ENCODE measurements at regions not wholly inside any gene's neighbourhood (a gene's known extent, or its start where the extent isn't known, plus 50 kb on each side); places are given as distances from the start of the nearest gene placed in this dataset.

- H3K9me3 ChIP-seq: no peaks in the 10 kb centered on the region
- no peaks in the 10 kb centered on the region for H3K36me3 ChIP-seq
- peaks cover 14% of the 10 kb centered on the region for H3K27me3 ChIP-seq (ENCODE audit: low read depth)
- no peak for TF ChIP-seq CTCF (IDR thresholded peaks at IDR 0.05)
- ATAC-seq: no peak
- no peak for DNase-seq
- intact Hi-C loops (cut with DNase I): no loop called here
- H3K27ac ChIP-seq: no peak overlapping the region
- H3K4me1 ChIP-seq: no peaks in the 10 kb centered on the region
- no peak overlapping the region for H3K4me3 ChIP-seq
Measured at GRCh38 chr1:37244815-37245214, 210.5 kb upstream of the GRIK3 start.

GRCh38 chr1:37246631-37247030 is 212.3 kb upstream of the GRIK3 start:
- DNase-seq (no peak), ATAC-seq (no peak)
- H3K27ac ChIP-seq: no peak overlapping the region
- peaks cover 14% of the 10 kb centered on the region for H3K27me3 ChIP-seq (ENCODE audit: low read depth)
- no peaks in the 10 kb centered on the region for H3K9me3 ChIP-seq
- intact Hi-C loops (cut with DNase I): no loop called here
- no peak for TF ChIP-seq CTCF (IDR thresholded peaks at IDR 0.05)
- H3K4me3 ChIP-seq: no peak overlapping the region
- no peaks in the 10 kb centered on the region for H3K4me1 ChIP-seq
- H3K36me3 ChIP-seq: no peaks in the 10 kb centered on the region

- Histone ChIP-seq H3K27ac (no peak overlapping the region), H3K36me3 (no peaks in the 10 kb centered on the region), H3K27me3 (ENCODE audit: low read depth) (peaks cover 30% of the 10 kb centered on the region), H3K9me3 (no peaks in the 10 kb centered on the region), H3K4me3 (no peak overlapping the region), H3K4me1 (no peaks in the 10 kb centered on the region)
- intact Hi-C loops (cut with DNase I): no loop called here
- ATAC-seq: no peak
- no peak for DNase-seq
- TF ChIP-seq CTCF (IDR thresholded peaks at IDR 0.05): no peak
Measured at GRCh38 chr1:37250371-37250770, 216.1 kb upstream of the GRIK3 start.

- no peak for DNase-seq
- Histone ChIP-seq H3K4me1 (no peaks in the 10 kb centered on the region), H3K36me3 (no peaks in the 10 kb centered on the region), H3K4me3 (no peak overlapping the region), H3K27ac (no peak overlapping the region), H3K27me3 (ENCODE audit: low read depth) (peaks cover 54% of the 10 kb centered on the region), H3K9me3 (no peaks in the 10 kb centered on the region)
- intact Hi-C loops (cut with DNase I): no loop called here
- TF ChIP-seq CTCF (IDR thresholded peaks at IDR 0.05): no peak
- ATAC-seq: no peak
Measured at GRCh38 chr1:37255136-37255795, 219.1 kb upstream of the ZC3H12A start.

GRCh38 chr1:37255868-37256267 is 218.5 kb upstream of the ZC3H12A start:
- Histone ChIP-seq H3K36me3 (no peaks in the 10 kb centered on the region), H3K4me3 (no peak overlapping the region), H3K27me3 (ENCODE audit: low read depth) (peaks cover 54% of the 10 kb centered on the region), H3K9me3 (no peaks in the 10 kb centered on the region), H3K4me1 (no peaks in the 10 kb centered on the region), H3K27ac (no peak overlapping the region)
- DNase-seq (no peak), ATAC-seq (no peak)
- intact Hi-C loops (cut with DNase I): no loop called here
- no peak for TF ChIP-seq CTCF (IDR thresholded peaks at IDR 0.05)

All from lower lobe of right lung (tissue), 2 donors.